Neural cell (in vitro differentiated cells): ENCODE measurements at regions not wholly inside any gene's neighbourhood (a gene's known extent, or its start where the extent isn't known, plus 50 kb on each side); places are given as distances from the start of the nearest gene placed in this dataset.

ENCODE experiments used
- EZH2 ChIP-seq: fragments of 200-600, 300-800 bp; shearing (Covaris generic), sonication (generic); IDR thresholded peaks from 2 replicates; pipeline ENCODE4 v1.6.1; 2014; ENCODE audit warnings: antibody characterized with exemption, low read length, borderline replicate concordance, mild to moderate bottlenecking; ENCODE audit not compliant: insufficient read depth, poor library complexity, severe bottlenecking
- POLR2AphosphoS5 ChIP-seq: IDR thresholded peaks from 2 replicates; pipeline ENCODE4 v1.6.1; 2012
- TF ChIP-seq, protein P1 (sequence below): fragments of 450-650 bp; IDR thresholded peaks from 2 replicates; pipeline ENCODE4 v1.5.1; 2014; ENCODE audit warnings: antibody characterized with exemption, mild to moderate bottlenecking, moderate library complexity; ENCODE audit not compliant: poor library complexity, severe bottlenecking

DNA sequence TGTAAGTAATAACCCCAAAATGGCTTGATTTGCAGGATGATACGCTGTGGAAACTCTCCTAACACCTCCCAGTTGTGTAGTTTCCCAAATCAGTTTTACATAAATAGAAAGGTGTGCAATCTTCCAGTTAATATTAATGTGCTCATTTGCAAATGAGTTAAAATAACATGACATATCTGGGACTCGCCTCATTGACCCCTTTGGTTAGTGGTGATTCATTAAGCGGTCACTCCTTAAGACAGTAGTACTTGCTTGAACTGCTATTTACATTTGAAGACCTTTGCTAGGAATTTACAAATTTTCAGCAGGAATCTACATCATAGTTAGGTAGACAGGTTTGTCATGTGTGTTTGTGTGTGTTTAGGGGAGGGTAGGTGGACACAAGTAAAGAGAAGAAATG, 1367.7 kb upstream of the CELF4 start:
- TF ChIP-seq, protein P1, sequence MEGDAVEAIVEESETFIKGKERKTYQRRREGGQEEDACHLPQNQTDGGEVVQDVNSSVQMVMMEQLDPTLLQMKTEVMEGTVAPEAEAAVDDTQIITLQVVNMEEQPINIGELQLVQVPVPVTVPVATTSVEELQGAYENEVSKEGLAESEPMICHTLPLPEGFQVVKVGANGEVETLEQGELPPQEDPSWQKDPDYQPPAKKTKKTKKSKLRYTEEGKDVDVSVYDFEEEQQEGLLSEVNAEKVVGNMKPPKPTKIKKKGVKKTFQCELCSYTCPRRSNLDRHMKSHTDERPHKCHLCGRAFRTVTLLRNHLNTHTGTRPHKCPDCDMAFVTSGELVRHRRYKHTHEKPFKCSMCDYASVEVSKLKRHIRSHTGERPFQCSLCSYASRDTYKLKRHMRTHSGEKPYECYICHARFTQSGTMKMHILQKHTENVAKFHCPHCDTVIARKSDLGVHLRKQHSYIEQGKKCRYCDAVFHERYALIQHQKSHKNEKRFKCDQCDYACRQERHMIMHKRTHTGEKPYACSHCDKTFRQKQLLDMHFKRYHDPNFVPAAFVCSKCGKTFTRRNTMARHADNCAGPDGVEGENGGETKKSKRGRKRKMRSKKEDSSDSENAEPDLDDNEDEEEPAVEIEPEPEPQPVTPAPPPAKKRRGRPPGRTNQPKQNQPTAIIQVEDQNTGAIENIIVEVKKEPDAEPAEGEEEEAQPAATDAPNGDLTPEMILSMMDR, result no peak
- TF ChIP-seq POLR2AphosphoS5 (no peak), EZH2 (no peak)
